ENCODE measurements at regions not wholly inside any gene's neighbourhood (a gene's known extent, or its start where the extent isn't known, plus 50 kb on each side); places are given as distances from the start of the nearest gene placed in this dataset.

GRCh38 chr14:50021261-50022031 is 94.9 kb downstream of the VCPKMT start:
- in situ Hi-C loops (cut with MboI; ENCODE audit: low sequenced_read_pairs in 4 of 4): no loop called here
- ATAC-seq (no peak), DNase-seq (no peak)
- TF ChIP-seq CTCF (IDR thresholded peaks at IDR 0.05 in 4 of 5, conservative IDR thresholded peaks at IDR 0.05 in 1 of 5): no peak
- no peak for TF ChIP-seq POLR2A (IDR thresholded peaks at IDR 0.05)
- Histone ChIP-seq H3K27me3 (no peaks in the 10 kb centered on the region), H3K4me3 (no peak overlapping the region), H3K4me1 (peaks cover 22 to 57% of the 10 kb centered on the region in 2 donors), H3K27ac (peak overlapping the region in 1 of 4 donors; percentile 27), H3K9me3 (peaks cover 0 to 3% (median 0%) of the 10 kb centered on the region in 3 donors), H3K36me3 (no peaks in the 10 kb centered on the region)
- intact Hi-C loops (cut with DNase I; ENCODE audit: low total_unique reads): no loop called here

- in situ Hi-C loops (cut with MboI; ENCODE audit: low sequenced_read_pairs in 4 of 4) (no loop called here), intact Hi-C loops (cut with DNase I; ENCODE audit: low total_unique reads) (no loop called here)
- Histone ChIP-seq H3K27ac (peak overlapping the region in 1 of 4 donors; percentile 27), H3K4me1 (peaks cover 21 to 54% of the 10 kb centered on the region in 2 donors), H3K9me3 (peaks cover 0 to 3% (median 0%) of the 10 kb centered on the region in 3 donors), H3K4me3 (no peak overlapping the region), H3K36me3 (no peaks in the 10 kb centered on the region), H3K27me3 (no peaks in the 10 kb centered on the region)
- TF ChIP-seq CTCF (IDR thresholded peaks at IDR 0.05 in 4 of 5, conservative IDR thresholded peaks at IDR 0.05 in 1 of 5) (no peak), POLR2A (IDR thresholded peaks at IDR 0.05) (no peak)
- no peak for DNase-seq
- ATAC-seq: no peak
Observed at GRCh38 chr14:50022661-50023060, 93.7 kb downstream of the VCPKMT start.

- ATAC-seq (peak; percentile 83 to 88), DNase-seq (peak; percentile 60 to 75)
- H3K4me1 ChIP-seq: peaks cover 10 to 42% of the 10 kb centered on the region in 2 donors
- TF ChIP-seq CTCF (IDR thresholded peaks at IDR 0.05 in 4 of 5, conservative IDR thresholded peaks at IDR 0.05 in 1 of 5): no peak
- peak in 1 of 2 donors; percentile 24 for TF ChIP-seq POLR2A (IDR thresholded peaks at IDR 0.05)
- no peaks in the 10 kb centered on the region for H3K27me3 ChIP-seq
- H3K36me3 ChIP-seq: no peaks in the 10 kb centered on the region
- H3K4me3 ChIP-seq: no peak overlapping the region
- intact Hi-C loops (cut with DNase I; ENCODE audit: low total_unique reads): no loop called here
- in situ Hi-C loops (cut with MboI; ENCODE audit: low sequenced_read_pairs in 4 of 4): no loop called here
- H3K9me3 ChIP-seq: peaks cover 0 to 3% (median 0%) of the 10 kb centered on the region in 3 donors
- peak overlapping the region; percentile 59 to 82 (median 70) for H3K27ac ChIP-seq
Observed at GRCh38 chr14:50023671-50024490, 92.5 kb downstream of the VCPKMT start.

GRCh38 chr14:50025073-50025472 is 91.3 kb downstream of the VCPKMT start:
- Histone ChIP-seq H3K4me1 (peaks cover 5 to 35% of the 10 kb centered on the region in 2 donors), H3K36me3 (no peaks in the 10 kb centered on the region), H3K9me3 (peaks cover 0 to 3% (median 0%) of the 10 kb centered on the region in 3 donors), H3K27me3 (no peaks in the 10 kb centered on the region), H3K27ac (peak overlapping the region in 3 of 4 donors; percentile 7 to 82 (median 70)), H3K4me3 (no peak overlapping the region)
- intact Hi-C loops (cut with DNase I; ENCODE audit: low total_unique reads) (no loop called here), in situ Hi-C loops (cut with MboI; ENCODE audit: low sequenced_read_pairs in 4 of 4) (no loop called here)
- DNase-seq: peak in 1 of 2 donors; percentile 67
- peak in 1 of 2 donors; percentile 24 for TF ChIP-seq POLR2A (IDR thresholded peaks at IDR 0.05)
- no peak for TF ChIP-seq CTCF (IDR thresholded peaks at IDR 0.05 in 4 of 5, conservative IDR thresholded peaks at IDR 0.05 in 1 of 5)
- peak in 1 of 2 donors; percentile 59 for ATAC-seq

Measured in gastrocnemius medialis (tissue), 4 donors.